HG03139 (cell line): ENCODE measurements at regions not wholly inside any gene's neighbourhood (a gene's known extent, or its start where the extent isn't known, plus 50 kb on each side); places are given as distances from the start of the nearest gene placed in this dataset.

Experiments
- ATAC-seq: cut with Tn5 transposase; IDR thresholded peaks from one replicate; pipeline ENCODE4 v1.9.1; 2021; ENCODE audit not compliant: unreplicated experiment

GRCh38 chr4:137754652-137755471, 222.6 kb upstream of the PCDH18 start:
- no peak for ATAC-seq

DNA sequence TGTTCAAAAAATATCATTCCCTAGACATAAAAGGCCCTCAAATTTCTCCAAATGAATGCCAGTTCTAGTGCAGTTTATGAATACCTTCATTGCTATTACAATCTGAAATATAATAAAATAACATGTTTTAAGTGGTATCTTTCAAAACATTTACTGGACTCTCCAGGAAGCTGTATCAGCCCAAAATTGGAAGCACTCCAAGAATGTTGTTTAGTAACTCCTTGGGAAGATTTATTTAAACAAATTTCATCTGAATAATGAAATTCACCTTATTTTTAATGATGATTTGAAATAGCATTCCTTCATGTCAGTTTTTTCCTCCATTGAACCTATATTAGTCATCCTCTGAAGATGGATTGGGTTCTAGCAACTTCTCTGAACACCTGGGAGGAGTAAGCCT, 217.2 kb upstream of the PCDH18 start:
- no peak for ATAC-seq

GRCh38 chr4:137748616-137749015, 216.3 kb upstream of the PCDH18 start:
- no peak for ATAC-seq

DNA sequence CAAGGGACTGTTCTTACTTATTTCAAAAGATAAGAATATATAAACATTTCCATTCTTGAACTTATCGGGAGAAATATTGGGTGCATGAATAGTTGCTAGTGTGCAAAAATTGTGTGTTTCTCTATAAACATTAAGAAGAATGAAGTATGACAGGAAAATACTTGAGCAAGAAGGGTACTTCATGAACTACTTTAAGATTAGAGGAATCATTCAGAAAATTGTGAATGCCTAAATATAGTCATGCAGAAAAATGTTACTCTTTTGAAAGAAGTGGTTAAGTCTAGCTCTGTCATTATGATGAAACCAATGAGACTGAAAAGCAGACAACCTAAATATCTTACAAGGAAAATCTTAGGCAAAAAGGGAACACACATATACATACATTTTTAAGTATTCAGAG, 207.8 kb upstream of the PCDH18 start:
- no peak for ATAC-seq

DNA sequence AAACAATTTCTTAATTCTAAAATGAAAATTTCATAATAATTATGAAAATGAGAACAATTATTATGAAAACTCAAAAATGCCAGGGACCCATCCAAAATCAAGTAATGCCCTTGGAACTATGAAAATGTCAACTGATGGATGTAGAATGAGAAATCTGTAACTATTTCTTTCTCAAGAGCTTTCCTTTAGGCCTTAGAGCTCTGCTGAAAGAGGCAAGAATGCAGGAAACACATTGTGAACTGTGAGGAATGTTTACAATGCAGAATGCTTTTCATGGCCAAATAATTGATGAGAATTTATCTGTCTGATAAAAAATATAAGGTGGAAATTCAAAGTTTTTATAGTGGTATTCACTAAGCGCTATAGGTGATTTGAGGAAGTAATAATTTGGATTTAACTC, 207.1 kb upstream of the PCDH18 start:
- no peak for ATAC-seq

DNA sequence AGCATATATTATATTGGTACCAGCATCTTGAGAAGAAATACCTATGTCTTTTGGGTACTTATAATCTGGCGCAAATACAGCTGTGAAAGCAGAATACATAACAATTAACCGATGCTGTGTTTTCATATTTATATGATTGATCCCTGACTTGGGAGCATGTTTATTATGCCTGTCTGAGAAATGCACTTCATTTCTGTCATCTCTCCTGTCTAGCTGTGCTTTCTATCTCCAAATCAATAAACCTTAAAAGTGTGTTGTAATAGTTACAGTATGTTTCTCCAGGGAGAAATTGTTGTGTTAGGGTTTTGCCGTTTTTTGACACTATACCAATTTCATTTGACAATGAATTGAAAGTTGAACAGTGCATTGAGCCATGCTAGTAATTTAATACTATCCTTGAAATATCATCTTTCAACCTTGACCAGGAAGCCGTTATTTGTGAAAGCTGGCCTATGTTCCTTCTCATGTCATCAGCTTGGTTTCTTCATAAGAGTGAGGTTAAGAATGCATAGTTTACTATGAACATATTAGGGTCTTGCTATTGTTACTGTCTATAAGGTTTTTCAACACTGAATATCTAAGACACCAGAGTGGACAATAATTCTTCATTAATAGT, 206.2 kb upstream of the PCDH18 start:
- no peak for ATAC-seq

GRCh38 chr4:137735561-137736104, 203.3 kb upstream of the PCDH18 start:
- no peak for ATAC-seq

GRCh38 chr4:137733174-137734141, 201.2 kb upstream of the PCDH18 start:
- ATAC-seq = peak; percentile 56

GRCh38 chr4:137722910-137723309, 190.6 kb upstream of the PCDH18 start:
- ATAC-seq = no peak

DNA sequence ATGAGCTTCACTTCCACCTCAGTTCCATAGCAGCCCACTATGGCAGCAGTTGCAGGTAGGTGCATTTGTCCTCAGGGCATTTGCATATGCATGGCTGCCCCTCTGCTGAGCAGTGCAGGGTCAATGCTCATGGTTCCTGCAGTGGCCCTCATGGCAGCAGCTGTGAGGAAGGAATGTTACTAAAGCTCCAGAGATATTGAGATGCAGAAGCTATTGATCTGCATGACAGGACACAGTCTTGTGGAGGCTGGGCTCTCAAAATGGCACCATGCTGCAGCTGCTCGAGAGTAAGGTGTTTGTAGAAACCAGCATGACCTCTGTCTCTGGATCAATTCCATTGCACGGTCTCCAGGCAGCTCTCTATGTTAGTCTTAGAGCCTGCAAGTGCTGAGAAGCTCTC, 179.2 kb upstream of the PCDH18 start:
- ATAC-seq = no peak

- ATAC-seq = no peak
Observed at GRCh38 chr4:137707626-137708025, 175.3 kb upstream of the PCDH18 start.

- no peak for ATAC-seq
Observed at GRCh38 chr4:137707102-137707620, 174.9 kb upstream of the PCDH18 start.

DNA sequence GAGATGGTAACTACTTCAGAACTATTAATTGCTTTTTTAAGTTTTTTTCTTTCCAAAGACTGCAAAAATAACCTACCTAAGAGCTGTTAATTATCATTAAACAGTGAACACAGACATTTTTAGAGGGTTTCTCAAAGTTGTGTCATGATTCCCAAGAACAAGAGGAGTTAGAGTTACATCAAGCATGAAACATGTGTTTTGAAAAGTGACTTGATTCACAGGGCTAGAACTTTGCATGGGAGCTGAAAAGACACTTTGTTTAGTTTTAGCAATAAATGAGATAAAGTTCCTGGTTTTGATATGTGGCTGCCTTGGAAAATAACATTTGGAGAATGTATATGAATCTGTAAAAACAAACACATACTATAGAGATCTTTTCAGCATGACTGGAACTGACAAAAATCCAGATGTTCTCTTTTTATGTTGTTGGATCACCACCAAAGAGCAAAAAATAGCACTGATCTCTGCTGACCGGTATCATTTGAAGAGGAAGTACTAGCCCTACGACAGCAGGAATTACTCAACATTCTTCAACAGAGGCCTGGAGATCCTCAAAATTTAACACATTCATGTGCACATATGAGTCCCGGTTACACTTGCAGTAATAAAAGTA, 173.0 kb upstream of the PCDH18 start:
- no peak for ATAC-seq

- ATAC-seq = no peak
Observed at GRCh38 chr4:137703195-137703594, 170.9 kb upstream of the PCDH18 start.

GRCh38 chr4:137702512-137702911, 170.2 kb upstream of the PCDH18 start:
- no peak for ATAC-seq

DNA sequence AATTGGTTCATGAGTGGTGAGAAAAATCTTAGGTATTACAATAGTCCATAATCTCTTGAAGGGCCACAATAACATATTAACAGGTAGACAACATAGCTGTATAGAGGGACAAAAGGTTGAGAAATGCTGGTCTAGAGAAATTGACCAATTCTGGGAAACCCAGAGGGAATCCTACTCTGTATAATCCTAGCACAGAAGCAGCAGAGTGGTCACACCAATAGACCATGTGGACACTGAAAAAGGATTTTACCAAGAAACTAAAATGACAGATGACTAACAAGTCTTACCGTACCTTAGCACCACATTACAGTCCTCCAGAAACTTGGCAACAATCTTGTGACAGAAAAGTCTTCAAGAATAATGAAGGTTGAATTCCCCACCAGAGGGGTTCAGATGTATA, 169.1 kb upstream of the PCDH18 start:
- ATAC-seq = no peak

GRCh38 chr4:137700751-137701150, 168.5 kb upstream of the PCDH18 start:
- ATAC-seq = no peak

- ATAC-seq = no peak
Observed at GRCh38 chr4:137700072-137700471, 167.8 kb upstream of the PCDH18 start.

DNA sequence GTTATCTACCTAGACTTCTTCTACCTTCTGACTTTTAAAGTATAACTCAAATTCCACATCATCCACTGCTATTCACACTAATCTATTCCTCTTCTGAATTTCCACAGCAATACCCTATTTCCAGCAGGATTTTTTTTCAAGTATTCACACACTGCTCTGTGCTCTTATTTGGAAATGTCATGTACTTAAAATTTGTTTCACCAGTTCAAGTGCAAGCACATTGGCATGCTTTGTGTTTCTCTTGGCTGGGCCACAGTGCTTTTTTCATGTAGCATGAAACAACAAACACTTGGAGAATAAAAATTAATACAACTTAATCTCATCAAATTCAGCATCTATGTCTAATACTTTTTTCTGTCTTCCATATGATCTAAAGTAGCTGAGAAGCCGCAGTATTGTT, 161.8 kb upstream of the PCDH18 start:
- no peak for ATAC-seq

- ATAC-seq = no peak
Observed at GRCh38 chr4:137693641-137694040, 161.3 kb upstream of the PCDH18 start.

DNA sequence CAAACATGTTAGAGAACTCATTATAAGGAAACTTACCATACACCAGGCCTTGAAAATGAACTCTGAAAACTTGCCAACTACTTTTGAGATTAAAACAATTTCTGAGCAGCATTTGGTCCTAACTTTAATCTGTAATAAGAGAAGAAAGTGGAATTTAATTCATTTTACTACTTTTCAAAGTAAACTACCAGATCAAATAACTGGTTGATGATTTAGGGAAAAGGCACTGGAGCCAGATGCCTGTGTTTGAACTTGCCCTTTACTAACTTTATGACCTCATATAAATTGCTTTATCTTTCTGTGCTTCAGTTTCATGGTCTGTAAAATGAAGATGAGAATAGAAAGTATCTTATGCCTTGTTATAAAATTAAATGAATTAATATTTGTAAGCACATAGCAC, 159.9 kb upstream of the PCDH18 start:
- no peak for ATAC-seq
